ENCODE measurements at regions not wholly inside any gene's neighbourhood (a gene's known extent, or its start where the extent isn't known, plus 50 kb on each side); places are given as distances from the start of the nearest gene placed in this dataset.

DNA sequence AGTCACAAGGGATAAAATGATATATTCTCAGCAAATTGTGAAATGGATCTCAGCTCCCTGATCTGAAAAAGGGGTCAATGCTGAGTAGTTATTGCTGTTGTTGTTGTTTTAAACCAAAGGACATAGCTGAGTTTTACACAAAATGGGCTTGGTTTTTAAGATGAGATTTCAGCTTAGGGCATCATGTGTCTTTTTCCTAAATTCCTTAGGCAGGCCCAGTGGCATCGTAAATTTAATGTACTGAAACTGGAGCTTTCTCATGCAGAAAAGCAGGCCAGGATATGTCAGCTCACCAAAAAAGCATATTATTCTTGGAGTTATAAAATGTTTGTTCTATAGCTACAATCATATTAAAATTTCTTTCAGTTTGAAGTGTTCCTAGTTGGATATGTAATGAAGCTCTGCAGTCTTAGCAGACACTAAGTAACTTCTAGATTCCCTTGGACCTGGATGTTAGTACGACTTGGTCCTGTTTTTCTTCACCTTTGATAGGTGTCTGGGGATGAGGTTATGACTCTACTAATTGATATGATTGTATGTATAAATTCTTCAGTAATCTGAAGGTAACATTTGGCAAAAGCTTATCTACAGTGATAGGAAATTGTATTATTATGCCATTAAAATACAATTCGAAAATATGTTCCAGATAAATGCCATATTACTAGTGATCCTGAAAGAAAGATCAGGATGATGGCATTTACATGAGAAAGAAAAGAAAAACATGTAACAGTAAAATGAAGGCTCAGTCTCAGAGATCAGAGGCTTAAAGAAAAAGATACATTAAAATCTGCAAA, 663.3 kb downstream of the RFPL4B start:
- TF ChIP-seq POLR2A (IDR thresholded peaks at IDR 0.05) (no peak), EP300 (IDR thresholded peaks at IDR 0.05) (no peak)
- TF ChIP-seq, protein P1, sequence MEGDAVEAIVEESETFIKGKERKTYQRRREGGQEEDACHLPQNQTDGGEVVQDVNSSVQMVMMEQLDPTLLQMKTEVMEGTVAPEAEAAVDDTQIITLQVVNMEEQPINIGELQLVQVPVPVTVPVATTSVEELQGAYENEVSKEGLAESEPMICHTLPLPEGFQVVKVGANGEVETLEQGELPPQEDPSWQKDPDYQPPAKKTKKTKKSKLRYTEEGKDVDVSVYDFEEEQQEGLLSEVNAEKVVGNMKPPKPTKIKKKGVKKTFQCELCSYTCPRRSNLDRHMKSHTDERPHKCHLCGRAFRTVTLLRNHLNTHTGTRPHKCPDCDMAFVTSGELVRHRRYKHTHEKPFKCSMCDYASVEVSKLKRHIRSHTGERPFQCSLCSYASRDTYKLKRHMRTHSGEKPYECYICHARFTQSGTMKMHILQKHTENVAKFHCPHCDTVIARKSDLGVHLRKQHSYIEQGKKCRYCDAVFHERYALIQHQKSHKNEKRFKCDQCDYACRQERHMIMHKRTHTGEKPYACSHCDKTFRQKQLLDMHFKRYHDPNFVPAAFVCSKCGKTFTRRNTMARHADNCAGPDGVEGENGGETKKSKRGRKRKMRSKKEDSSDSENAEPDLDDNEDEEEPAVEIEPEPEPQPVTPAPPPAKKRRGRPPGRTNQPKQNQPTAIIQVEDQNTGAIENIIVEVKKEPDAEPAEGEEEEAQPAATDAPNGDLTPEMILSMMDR (IDR thresholded peaks at IDR 0.05) = no peak

Data from ovary (tissue), 3 donors.